ENCODE measurements at regions not wholly inside any gene's neighbourhood (a gene's known extent, or its start where the extent isn't known, plus 50 kb on each side); places are given as distances from the start of the nearest gene placed in this dataset.

GRCh38 chr5:4424895-4425294, 715.2 kb upstream of the ADAMTS16 start:
- TF ChIP-seq, protein P1, sequence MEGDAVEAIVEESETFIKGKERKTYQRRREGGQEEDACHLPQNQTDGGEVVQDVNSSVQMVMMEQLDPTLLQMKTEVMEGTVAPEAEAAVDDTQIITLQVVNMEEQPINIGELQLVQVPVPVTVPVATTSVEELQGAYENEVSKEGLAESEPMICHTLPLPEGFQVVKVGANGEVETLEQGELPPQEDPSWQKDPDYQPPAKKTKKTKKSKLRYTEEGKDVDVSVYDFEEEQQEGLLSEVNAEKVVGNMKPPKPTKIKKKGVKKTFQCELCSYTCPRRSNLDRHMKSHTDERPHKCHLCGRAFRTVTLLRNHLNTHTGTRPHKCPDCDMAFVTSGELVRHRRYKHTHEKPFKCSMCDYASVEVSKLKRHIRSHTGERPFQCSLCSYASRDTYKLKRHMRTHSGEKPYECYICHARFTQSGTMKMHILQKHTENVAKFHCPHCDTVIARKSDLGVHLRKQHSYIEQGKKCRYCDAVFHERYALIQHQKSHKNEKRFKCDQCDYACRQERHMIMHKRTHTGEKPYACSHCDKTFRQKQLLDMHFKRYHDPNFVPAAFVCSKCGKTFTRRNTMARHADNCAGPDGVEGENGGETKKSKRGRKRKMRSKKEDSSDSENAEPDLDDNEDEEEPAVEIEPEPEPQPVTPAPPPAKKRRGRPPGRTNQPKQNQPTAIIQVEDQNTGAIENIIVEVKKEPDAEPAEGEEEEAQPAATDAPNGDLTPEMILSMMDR (IDR thresholded peaks at IDR 0.05): no peak
- TF ChIP-seq POLR2AphosphoS5 (IDR thresholded peaks at IDR 0.05) (no peak), POLR2A (IDR thresholded peaks at IDR 0.05) (no peak)

Data from prostate gland (tissue), 2 donors.